ENCODE measurements at regions not wholly inside any gene's neighbourhood (a gene's known extent, or its start where the extent isn't known, plus 50 kb on each side); places are given as distances from the start of the nearest gene placed in this dataset.
A peak's percentile ranks its signal among the peaks of the same experiment; 100 is the strongest.
"Not testable (repeated sequence)": the region's sequence is repeated elsewhere in the genome, so short reads cannot be mapped to it uniquely, and the experiment has no call there.

- DNase-seq (ENCODE audit: low read depth in 3 of 3, low spot score in 2 of 3): no peak
Observed at GRCh38 chr7:120039138-120039537, 233.8 kb upstream of the KCND2 start.

GRCh38 chr7:120041798-120042197 lies 231.2 kb upstream of the KCND2 start:
- DNase-seq (ENCODE audit: low read depth in 3 of 3, low spot score in 2 of 3): no peak

- no peak for DNase-seq (ENCODE audit: low read depth in 3 of 3, low spot score in 2 of 3)
Observed at GRCh38 chr7:120043250-120043649, 229.7 kb upstream of the KCND2 start.

- DNase-seq (ENCODE audit: low read depth in 3 of 3, low spot score in 2 of 3): peak; percentile 50 to 78 (median 66)
Observed at GRCh38 chr7:120052884-120053382, 220.0 kb upstream of the KCND2 start.

DNA sequence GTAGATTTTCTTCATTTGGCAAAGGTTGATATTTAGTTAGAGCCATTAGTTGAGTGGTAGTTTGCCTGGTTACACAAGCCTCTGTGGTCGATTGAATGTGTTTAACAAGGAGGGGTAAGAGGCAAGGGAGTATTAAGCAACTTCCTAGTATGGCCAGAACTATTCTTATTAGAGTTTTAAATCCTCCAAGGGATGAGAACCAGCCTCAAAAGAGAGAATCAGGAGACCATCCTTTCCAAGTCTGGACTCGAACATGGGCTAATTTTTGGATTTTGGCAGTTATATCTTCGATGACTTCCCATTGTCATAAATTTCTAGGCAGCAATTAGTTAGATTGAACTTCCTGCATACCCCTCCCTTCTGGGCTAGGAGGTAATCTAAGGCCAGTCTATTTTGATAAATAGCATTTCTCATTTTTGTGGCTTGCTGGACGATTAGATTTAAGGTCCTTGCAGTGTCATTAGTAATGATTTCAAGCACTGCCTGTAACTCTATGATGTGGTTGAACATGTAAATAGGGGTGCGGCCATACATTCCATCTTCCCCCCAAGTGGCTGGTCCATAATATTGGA lies 219.5 kb upstream of the KCND2 start:
- no peak for DNase-seq (ENCODE audit: low read depth in 3 of 3, low spot score in 2 of 3)

DNA sequence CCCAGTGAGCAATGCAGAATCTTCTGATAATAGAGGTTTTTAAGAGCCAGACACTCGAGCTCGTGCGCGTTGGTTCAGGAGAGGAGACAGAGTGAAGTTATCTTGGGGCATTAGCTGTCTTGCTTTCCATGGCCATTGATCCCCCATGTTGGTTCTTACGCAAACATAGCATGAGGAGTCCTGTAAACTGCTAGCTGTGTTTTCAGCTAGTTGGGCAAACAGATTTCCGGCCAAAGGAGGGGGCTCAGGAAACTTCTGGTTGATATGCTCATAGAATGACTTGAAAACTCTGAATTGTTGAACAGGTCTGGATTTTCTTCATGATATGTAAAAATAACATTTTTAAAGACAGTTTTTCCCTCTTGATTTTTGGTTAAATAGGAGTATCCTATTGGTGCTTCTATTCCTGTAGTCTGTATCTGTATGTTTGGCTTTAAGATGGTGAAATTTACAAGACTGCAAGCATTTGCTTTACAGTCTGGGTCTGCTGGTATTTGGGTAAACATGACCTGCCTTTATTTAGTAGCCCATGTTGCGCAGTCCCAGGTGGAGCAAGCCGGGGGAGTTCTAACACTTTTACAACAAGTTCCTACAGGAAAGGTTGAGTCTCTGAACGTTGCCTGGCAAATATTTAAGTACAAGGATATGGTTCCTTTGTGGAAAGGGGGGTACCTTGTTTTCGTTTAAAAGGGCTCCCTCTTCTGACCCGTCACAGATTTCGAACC lies 218.4 kb upstream of the KCND2 start:
- no peak for DNase-seq (ENCODE audit: low read depth in 3 of 3, low spot score in 2 of 3)

DNA sequence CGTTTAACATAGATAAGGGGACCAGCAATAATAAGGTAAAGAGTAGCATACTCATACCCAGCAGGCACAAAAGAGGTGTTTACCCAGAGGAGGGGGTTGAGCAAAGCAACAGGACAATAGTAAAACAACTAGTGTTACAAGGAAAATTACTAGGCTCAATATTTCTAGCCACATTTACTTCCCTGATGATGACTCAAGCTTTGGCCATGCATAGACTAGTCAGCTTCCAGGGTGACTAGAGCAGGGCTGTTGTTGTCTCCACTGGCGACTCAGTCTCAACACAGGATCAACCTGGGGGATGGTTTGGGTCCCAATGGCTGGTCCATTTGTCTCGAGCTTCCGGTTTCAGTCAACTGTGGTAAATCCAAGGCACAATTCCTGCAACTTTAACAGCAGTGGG lies 217.7 kb upstream of the KCND2 start:
- DNase-seq (ENCODE audit: low read depth in 3 of 3, low spot score in 2 of 3): no peak

DNA sequence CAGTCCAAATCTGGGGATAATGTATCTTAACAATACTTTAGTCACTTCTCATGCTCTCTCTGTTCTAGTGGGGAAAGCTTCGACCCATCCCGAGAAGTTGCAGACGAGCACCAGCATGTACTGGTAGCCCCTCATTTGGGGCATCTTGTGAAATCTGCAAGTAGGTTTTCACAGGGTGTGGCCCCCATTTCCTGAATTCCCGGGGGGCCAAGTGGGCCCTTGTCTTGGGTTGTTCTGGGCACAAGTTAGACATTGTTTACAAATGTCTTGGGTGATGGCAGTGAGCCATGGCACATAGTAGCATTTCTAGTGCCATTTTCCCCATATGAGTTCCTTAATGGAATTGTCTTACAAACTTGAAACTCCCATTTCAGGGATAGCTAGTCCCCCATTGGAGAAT lies 216.7 kb upstream of the KCND2 start:
- no peak for DNase-seq (ENCODE audit: low read depth in 3 of 3, low spot score in 2 of 3)

DNA sequence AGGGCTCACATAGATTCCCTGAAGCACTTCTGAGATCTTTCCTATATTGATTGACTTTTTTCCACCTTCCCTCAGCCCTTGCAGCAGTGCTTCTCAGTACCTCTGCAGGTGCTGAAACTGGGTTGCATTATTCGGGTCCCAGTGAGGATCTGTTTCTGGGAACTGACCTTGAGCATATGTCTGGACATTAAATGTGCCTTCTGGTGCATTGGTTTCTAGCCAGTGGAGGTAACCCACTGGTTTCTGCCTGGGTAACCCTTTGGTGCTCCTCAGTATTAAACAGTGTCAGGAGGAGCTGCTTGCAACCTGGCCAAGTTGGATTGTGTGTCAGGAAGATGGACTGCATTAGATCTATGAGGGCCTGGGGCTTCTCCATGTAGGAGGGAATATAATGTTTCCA lies 213.3 kb upstream of the KCND2 start:
- DNase-seq (ENCODE audit: low read depth in 3 of 3, low spot score in 2 of 3): no peak

GRCh38 chr7:120060281-120060680 lies 212.7 kb upstream of the KCND2 start:
- no peak for DNase-seq (ENCODE audit: low read depth in 3 of 3, low spot score in 2 of 3)

DNA sequence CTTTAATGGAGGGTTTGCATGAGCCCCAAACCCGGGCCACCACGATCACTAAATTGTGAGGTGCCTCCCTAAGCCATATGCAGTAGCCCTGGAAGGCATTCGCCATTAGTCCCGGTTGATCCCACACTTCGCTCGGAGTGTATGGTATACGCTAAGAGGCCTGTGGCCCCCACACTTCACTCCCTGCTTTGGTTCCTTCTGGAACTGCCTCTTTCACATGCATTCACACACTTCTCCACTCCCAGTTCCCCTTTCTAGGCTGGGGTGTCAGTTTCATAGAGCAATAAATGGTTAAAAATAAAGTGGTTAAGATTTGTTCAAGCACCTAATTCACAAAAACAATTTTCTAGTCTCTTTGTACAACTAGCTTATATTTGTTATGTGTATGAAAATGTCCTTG lies 212.1 kb upstream of the KCND2 start:
- no peak for DNase-seq (ENCODE audit: low read depth in 3 of 3, low spot score in 2 of 3)

DNA sequence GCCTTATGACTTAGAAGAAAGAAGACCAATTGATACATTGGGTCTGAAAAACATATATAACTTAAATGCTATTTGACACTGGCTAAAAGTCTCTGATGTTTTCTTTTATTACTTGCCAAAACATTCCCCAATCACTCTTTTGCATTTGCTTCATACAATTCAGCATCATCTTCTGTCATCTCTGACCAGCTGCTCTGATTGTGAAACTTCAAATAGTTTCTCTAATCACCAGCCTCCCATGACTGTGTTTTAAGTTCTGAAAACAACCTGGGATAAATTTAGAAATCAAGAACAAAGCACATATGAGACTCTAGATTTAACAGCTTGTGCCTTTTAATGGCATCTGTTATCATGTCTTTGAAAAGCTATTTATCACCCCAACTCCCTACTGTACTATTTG lies 208.4 kb upstream of the KCND2 start:
- no peak for DNase-seq (ENCODE audit: low read depth in 3 of 3, low spot score in 2 of 3)

- not testable (repeated sequence) for DNase-seq (ENCODE audit: low read depth in 3 of 3, low spot score in 2 of 3)
Observed at GRCh38 chr7:120066898-120067297, 206.1 kb upstream of the KCND2 start.

GRCh38 chr7:120070201-120070600 lies 202.8 kb upstream of the KCND2 start:
- no peak for DNase-seq (ENCODE audit: low read depth in 3 of 3, low spot score in 2 of 3)

DNA sequence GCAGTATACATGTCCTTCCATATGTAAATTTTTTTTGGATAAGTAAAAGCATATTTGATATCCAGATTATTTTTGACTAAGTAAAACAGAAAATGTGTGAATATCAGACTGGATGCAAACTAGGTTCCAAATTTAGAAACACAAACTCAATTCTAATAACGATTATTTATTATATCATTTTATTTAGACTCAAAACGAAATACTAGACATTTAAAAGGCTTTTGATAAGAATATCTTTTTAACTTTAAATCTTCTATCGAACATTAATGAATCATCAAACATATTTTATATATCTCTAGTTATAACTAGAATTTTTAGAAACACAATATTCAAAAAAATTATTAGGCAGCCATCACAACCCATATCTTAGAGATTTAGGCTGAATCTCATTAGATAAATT lies 195.2 kb upstream of the KCND2 start:
- DNase-seq (ENCODE audit: low read depth in 3 of 3, low spot score in 2 of 3): no peak

- no peak for DNase-seq (ENCODE audit: low read depth in 3 of 3, low spot score in 2 of 3)
Observed at GRCh38 chr7:120079022-120079421, 194.0 kb upstream of the KCND2 start.

DNA sequence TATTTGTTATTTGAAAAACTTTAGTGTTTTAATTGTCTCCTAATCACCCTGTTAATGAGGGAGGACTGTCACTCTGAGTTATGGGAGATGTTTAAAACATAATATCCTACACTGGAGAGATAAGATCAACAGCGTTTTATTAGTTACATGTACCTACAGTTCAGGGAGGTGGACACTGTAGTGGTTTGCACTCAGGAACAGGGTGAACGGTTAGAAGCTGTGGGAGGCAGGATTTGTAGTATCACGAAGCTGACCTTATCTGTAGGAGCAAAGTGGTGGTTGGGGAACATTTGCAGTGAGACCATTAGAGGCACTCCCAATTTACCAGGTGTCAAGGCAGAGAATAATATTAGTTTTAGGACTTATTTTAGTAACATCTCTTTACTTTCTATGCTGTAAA lies 193.3 kb upstream of the KCND2 start:
- no peak for DNase-seq (ENCODE audit: low read depth in 3 of 3, low spot score in 2 of 3)

DNA sequence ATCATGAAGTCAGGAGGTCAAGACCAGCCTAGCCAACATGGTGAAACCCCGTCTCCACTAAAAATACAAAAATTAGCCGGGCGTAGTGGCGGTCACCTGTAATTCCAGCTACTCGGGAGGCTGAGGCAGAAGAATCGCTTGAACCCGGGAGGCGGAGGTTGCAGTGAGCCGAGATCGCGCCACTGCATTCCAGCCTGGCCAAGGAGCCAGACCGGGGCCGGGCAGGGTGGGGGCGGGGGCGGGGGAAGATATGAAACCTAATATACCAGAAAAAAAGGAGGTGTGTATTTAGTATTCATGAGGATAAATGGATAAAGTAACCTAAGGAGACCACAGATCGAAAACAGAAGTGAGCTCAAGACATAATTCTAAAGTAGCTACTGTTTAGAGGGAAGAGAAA lies 186.5 kb upstream of the KCND2 start:
- DNase-seq (ENCODE audit: low read depth in 3 of 3, low spot score in 2 of 3): not testable (repeated sequence)

DNA sequence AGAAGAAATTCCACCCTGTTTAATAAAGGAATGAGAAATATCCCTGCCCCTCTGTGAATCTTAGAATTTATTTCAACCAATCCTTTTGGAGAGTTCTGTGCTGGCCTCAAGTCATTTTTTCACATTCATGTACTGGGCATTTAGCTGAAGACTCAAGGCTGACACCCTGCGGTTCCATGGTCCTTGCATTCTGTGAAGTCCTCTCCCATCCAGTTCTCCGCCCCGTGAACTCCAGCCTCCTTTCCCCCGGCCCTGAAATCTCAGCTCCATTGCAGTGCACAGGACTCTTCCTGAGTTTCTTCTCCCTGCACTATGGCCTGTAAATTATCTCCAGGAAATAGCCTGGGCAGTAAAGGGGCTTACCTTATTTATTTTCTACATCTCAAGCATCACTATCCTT lies 183.0 kb upstream of the KCND2 start:
- no peak for DNase-seq (ENCODE audit: low read depth in 3 of 3, low spot score in 2 of 3)

- DNase-seq (ENCODE audit: low read depth in 3 of 3, low spot score in 2 of 3): no peak
Observed at GRCh38 chr7:120091807-120092206, 181.2 kb upstream of the KCND2 start.

DNA sequence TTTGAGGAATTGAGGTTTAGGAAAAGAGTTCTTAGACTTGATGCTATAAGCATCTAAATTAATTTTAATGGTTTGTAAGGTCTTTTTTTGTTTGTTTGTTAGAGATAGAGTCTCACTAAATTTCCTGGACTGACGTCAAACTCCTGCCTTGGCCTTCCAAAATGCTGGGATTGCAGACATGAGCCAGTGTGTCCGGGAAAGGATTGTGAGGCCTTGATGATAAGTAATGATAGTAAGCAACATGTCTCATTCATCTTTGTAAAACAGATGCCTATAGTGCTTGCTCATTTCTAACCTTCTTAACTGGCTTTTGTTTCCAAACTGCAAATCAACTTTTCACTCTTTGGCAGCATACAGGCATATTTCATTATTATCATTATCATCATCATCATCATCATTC lies 176.0 kb upstream of the KCND2 start:
- no peak for DNase-seq (ENCODE audit: low read depth in 3 of 3, low spot score in 2 of 3)

GRCh38 chr7:120097774-120098173 lies 175.2 kb upstream of the KCND2 start:
- DNase-seq (ENCODE audit: low read depth in 3 of 3, low spot score in 2 of 3): no peak

DNA sequence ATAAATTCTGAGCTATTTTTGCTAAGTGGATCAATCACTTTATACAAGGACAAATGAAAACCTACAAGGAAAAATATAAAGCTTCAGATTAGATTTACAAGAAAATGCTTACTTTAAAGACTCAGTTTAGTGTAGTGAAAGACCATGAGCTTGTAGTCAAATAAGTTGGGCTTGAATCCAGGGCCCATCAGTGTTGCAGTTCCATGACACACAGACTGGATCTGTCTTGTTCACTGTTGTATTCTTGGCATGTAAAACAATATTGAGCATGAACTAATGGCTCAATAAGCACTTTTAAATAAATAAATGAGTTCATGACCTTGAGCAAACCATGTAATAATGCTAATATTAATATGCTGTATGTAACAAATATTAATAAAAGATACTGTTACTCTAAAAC lies 164.6 kb upstream of the KCND2 start:
- no peak for DNase-seq (ENCODE audit: low read depth in 3 of 3, low spot score in 2 of 3)

Data from right renal cortex interstitium (tissue), 3 donors.